GM21381 (cell line): ENCODE measurements at regions not wholly inside any gene's neighbourhood (a gene's known extent, or its start where the extent isn't known, plus 50 kb on each side); places are given as distances from the start of the nearest gene placed in this dataset.

Experiments used
- ATAC-seq: cut with Tn5 transposase; IDR thresholded peaks from one replicate; pipeline ENCODE4 v1.9.1; 2021; ENCODE audit warnings: mild to moderate bottlenecking, moderate library complexity; ENCODE audit not compliant: unreplicated experiment

- no peak for ATAC-seq
Observed at GRCh38 chr6:71395731-71396409, 107.3 kb downstream of the OGFRL1 start.

- peak; percentile 95 for ATAC-seq
Observed at GRCh38 chr6:71396410-71396801, 107.8 kb downstream of the OGFRL1 start.

- ATAC-seq, result no peak
Observed at GRCh38 chr6:71399279-71399678, 110.7 kb downstream of the OGFRL1 start.

- ATAC-seq, result no peak
Observed at GRCh38 chr6:71400852-71401251, 112.2 kb downstream of the OGFRL1 start.

GRCh38 chr6:71402096-71402495, 113.5 kb downstream of the OGFRL1 start:
- no peak for ATAC-seq

- ATAC-seq, result no peak
Observed at GRCh38 chr6:71403422-71404134, 115.0 kb downstream of the OGFRL1 start.

GRCh38 chr6:71404145-71404966, 115.7 kb downstream of the OGFRL1 start:
- ATAC-seq, result no peak

GRCh38 chr6:71404967-71405278, 116.3 kb downstream of the OGFRL1 start:
- ATAC-seq, result no peak

- ATAC-seq, result no peak
Observed at GRCh38 chr6:71405416-71405815, 116.8 kb downstream of the OGFRL1 start.

- no peak for ATAC-seq
Observed at GRCh38 chr6:71406865-71407860, 118.6 kb downstream of the OGFRL1 start.

GRCh38 chr6:71408787-71409723, 120.4 kb downstream of the OGFRL1 start:
- ATAC-seq, result no peak

- no peak for ATAC-seq
Observed at GRCh38 chr6:71410164-71410566, 121.6 kb downstream of the OGFRL1 start.

GRCh38 chr6:71410681-71411080, 122.1 kb downstream of the OGFRL1 start:
- ATAC-seq, result no peak

GRCh38 chr6:71411882-71412281, 123.3 kb downstream of the OGFRL1 start:
- no peak for ATAC-seq

- ATAC-seq, result no peak
Observed at GRCh38 chr6:71412559-71413140, 124.0 kb downstream of the OGFRL1 start.

GRCh38 chr6:71414486-71414885, 125.9 kb downstream of the OGFRL1 start:
- ATAC-seq, result no peak

GRCh38 chr6:71419217-71420094, 130.8 kb downstream of the OGFRL1 start:
- ATAC-seq, result no peak

- ATAC-seq, result peak; percentile 44
Observed at GRCh38 chr6:71420095-71420692, 131.6 kb downstream of the OGFRL1 start.
